Activated CD4-positive, alpha-beta T cell treated with anti-CD3 and anti-CD28 coated beads, Interleukin-2, amount 50 U/mL, for 48 hours (primary cell): ENCODE measurements at regions not wholly inside any gene's neighbourhood (a gene's known extent, or its start where the extent isn't known, plus 50 kb on each side); places are given as distances from the start of the nearest gene placed in this dataset.
"Not testable (repeated sequence)": the region's sequence is repeated elsewhere in the genome, so short reads cannot be mapped to it uniquely, and the experiment has no call there.

ENCODE experiments used
- DNase-seq, 2 experiments: peaks; one replicate each; pipeline ENCODE4 v3.0.0-alpha.2; 2020

- no peak for DNase-seq
Observed at GRCh38 chr13:44697058-44697457, 120.9 kb upstream of the TSC22D1 start.

DNA sequence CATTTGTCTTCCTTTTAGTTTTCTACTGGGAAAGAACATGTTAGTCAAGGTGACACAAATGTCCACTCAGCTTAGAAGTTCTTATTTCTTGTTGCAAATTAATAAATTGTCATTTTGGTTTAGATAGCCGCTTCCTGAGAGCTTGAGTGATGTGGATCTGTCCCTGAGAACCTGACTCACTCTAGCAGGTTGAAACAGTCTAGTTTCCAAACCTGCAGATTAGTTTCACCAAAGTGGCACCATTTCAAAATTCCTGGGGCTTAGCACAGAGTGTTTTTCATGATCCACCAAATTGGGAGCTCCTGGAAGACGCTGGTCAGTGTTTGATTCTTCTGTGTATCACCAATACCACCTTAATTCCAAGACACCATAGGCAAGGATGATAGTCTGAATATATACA, 119.4 kb upstream of the TSC22D1 start:
- DNase-seq, result no peak

DNA sequence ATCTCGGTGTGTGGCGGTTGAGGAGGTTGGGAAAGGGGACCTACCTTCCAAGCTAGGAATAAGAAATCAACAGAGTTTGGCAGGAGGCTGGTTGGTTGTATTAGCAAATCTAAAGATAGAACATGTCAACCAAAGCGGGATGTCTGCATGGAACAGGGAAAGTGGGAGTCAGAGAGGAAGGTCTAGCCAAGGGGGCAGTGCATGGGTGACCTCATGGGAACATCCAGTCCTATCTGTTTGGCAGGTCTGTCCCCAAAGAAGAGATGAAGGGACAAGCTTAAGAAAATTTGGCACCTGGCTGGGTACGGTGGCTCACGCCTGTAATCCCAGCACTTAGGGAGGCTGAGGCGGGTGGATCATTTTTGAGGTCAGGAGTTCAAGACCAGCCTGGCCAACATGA, 118.7 kb upstream of the TSC22D1 start:
- DNase-seq, result no peak

DNA sequence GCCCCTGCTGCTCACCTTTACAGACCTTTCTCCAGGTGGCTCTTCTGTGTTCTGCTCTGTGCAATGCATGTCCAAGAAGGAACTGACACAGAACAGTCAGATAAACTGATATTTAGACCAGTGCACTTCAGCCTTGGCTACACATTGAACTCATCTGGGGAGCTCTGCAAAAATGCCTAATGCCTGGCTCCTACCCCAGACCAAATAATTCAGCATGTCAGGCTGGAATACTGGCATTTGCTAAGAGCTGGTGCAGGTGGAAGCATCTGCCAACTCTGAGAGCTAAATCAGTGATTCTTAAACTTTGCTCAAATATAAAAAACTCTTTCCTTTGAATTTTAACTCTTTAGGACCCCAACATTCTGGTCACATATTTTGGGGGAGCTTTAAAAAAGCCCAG, 118.2 kb upstream of the TSC22D1 start:
- no peak for DNase-seq

DNA sequence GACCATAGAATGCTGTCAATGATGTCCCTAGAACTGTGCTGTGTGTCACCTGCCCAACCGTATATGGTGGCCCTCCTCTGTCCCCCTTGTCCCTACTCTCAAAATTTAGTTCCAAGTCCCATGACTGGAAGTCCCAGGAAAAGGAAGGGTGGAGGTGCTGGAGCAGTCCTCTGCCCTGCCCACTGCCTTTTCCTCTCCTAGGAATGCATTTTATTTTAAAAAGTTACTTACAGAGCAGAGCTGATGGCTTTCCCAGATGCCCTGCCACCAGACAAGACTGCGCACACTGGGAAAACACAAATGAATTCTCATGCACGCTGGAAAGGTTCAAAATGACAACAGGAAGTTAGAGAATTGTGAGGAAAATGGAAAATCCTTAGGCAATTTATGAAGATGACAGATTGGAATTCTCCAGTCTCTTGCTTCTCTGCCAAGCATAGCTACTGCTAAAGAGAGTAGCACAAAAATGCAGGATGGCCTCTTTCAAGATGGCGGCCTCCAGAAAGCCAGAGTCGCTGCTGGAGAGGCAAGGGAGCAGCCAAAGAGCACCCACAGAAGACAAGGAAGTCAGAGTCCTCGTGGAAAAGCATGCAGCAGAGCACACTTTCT, 117.1 kb upstream of the TSC22D1 start:
- DNase-seq, result no peak

- DNase-seq, result no peak
Observed at GRCh38 chr13:44692173-44692713, 116.1 kb upstream of the TSC22D1 start.

DNA sequence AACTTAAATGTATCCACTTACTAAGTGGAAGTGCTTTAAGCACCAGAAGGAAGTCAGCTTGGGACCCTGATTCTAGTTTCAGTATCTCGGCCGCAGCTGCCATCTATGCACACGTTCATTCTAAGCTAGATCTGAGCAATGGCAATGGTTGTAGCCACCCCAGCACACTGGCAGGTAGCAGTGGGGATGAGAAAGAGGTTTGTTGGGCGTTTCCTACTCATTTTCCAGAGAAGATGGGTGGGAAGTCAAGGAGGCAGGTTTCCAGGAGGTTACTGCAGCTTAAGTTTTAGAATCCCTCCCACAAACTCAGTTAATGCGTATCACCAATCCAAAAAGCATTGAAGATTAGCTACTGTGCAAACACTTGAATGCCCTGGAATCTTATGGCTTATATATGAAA, 114.2 kb upstream of the TSC22D1 start:
- DNase-seq, result no peak

DNA sequence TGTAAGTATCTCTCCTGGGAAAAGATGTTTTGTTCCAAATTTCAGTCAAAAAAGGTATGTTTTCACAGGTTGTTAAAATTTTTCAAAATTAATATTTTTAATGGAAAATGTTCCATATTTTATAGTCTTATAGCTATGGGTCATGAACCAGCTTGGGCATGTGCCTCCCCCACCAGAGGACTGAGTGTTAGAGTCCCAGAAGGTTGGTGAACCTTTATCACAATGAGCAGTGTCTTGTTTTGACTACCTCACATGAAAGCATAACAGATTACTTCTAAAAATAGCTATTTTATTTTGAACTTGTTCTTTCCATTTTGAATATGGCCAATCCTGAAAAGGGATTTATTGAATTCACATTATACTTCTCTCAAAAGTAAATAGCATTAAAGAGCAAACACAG, 112.5 kb upstream of the TSC22D1 start:
- DNase-seq, result no peak

GRCh38 chr13:44686531-44686934, 110.4 kb upstream of the TSC22D1 start:
- no peak for DNase-seq

GRCh38 chr13:44685641-44686040, 109.5 kb upstream of the TSC22D1 start:
- DNase-seq, result no peak

DNA sequence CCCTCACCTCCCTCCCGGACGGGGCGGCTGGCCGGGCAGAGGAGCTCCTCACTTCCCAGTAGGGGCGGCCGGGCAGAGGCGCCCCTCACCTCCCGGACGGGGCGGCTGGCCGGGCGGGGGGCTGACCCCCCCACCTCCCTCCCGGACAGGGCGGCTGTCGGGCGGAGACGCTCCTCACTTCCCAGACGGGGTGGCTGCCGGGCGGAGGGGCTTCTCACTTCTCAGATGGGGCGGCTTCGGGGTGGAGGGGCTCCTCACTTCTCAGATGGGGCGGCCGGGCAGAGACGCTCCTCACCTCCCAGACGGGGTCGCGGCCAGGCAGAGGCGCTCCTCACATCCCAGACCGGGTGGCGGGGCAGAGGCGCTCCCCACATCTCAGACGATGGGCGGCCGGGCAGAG, 106.3 kb upstream of the TSC22D1 start:
- not testable (repeated sequence) for DNase-seq

- no peak for DNase-seq
Observed at GRCh38 chr13:44680746-44681355, 104.7 kb upstream of the TSC22D1 start.

- DNase-seq, result no peak
Observed at GRCh38 chr13:44679597-44679996, 103.5 kb upstream of the TSC22D1 start.

GRCh38 chr13:44678197-44678596, 102.1 kb upstream of the TSC22D1 start:
- no peak for DNase-seq

DNA sequence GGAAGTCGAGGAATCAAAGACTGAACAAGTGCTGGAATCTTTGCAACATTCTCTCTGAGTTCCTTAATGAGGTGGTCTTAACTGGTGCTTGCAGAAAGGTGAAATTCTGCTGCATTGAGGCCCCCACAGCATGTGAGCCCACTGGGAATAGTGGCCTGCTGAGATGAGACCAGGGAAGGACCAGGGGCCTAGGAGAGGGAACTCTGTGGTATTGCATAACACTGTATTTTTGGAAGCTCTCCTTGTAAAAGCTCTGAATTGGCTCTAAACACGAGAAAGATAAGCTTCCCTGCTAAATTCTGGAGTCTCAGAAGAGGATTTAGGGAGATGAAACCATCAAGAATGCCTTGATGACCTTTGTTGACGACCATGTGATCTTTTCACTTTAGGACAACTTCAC, 100.4 kb upstream of the TSC22D1 start:
- no peak for DNase-seq

DNA sequence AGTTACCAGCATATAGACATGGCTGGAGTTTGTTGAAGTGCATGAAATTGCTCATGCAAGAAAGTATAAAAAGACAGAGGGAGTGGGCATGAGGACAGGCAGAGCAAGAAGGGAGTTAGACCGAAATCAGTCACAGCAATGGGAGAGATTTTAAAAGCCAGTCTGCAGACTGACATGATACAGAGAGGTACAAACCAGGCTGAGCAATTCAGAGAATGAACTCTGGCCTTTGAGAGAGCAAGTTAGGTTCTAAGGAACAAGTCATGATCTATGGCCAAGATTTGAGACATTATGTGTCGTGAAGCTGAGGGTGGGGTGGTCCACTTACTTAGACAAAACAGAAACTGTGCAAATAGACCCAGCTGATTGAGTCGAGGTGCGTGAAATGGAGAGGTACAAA, 93.4 kb upstream of the TSC22D1 start:
- no peak for DNase-seq

- no peak for DNase-seq
Observed at GRCh38 chr13:44668688-44669087, 92.6 kb upstream of the TSC22D1 start.

DNA sequence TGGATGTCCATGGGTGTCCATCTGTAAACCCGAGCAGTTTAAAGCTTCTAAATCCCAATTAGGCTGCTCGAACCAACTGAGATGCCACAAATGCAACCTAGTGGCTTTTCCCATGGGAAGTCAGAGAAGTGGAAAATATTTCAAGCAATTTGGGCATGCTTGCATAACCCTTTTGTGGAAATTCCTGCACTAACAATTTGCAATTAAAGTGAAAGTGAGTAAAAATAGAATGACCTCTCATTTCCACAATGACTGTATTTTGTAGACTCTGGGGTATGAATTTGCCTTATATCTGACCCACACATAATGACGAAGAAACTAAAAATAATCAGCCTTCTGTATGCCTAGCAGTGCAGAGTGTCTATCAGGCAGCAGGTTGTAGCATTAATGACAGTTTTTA, 91.8 kb upstream of the TSC22D1 start:
- DNase-seq, result no peak

DNA sequence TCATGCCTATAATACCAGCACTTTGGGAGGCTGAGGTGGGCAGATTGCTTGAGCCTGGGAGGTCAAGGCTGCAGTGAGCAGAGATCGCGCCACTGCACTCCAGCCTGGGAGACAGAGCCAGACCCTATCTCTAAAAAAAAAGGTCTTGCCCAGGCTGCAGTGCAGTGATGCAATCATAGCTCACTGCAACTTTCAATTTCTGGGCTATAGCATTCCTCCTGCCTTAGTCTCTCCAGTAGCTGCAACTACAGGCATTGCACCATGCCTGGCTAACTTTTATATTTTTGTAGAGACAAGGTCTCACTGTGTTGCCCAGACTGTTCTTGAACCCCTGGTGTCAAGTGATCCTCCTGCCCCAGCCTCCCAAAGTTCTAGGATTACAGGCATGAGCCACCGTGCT, 90.4 kb upstream of the TSC22D1 start:
- DNase-seq, result not testable (repeated sequence)

GRCh38 chr13:44664308-44664707, 88.2 kb upstream of the TSC22D1 start:
- no peak for DNase-seq

DNA sequence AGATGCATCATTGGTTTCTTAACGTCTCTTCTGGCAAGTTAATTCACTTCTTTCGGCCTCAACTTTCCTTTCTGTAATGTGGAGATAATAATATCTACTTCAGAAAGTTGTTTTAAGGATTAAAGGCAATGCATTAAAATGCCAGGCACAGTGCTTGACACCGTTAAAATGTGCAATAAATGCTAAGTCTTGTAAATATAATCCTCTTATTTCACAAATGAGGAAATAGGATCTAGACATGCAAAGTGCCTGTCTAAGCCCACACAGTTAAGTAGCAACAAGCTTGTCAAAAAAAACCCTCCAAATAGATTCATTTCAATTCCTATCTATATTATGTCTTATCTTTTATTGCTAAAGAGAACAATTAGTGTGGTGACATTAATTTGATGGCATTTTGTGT, 86.4 kb upstream of the TSC22D1 start:
- no peak for DNase-seq

- no peak for DNase-seq
Observed at GRCh38 chr13:44661936-44662335, 85.8 kb upstream of the TSC22D1 start.

GRCh38 chr13:44660050-44660449, 83.9 kb upstream of the TSC22D1 start:
- no peak for DNase-seq

GRCh38 chr13:44652962-44653660, 77.0 kb upstream of the TSC22D1 start:
- no peak for DNase-seq
